KMS-11 (cell line): ENCODE measurements at regions not wholly inside any gene's neighbourhood (a gene's known extent, or its start where the extent isn't known, plus 50 kb on each side); places are given as distances from the start of the nearest gene placed in this dataset.

Source experiments
- H2AFZ ChIP-seq: fragments of 200-600 bp; sonication (generic); 2 replicates; pipeline ENCODE4 v1.6.1; 2016; ENCODE audit warnings: antibody characterized with exemption, mixed run types, low read depth
- H3K27ac ChIP-seq: fragments of 200-600 bp; sonication (generic); 2 replicates; pipeline ENCODE4 v1.6.1; 2016; ENCODE audit warnings: mild to moderate bottlenecking, mixed run types
- H3K27me3 ChIP-seq: fragments of 200-600 bp; sonication (generic); 2 replicates; pipeline ENCODE4 v1.6.1; 2017; ENCODE audit warnings: mild to moderate bottlenecking, low read depth, mixed run types, moderate library complexity; ENCODE audit not compliant: insufficient read depth
- H3K36me3 ChIP-seq: fragments of 200-600 bp; sonication (generic); 2 replicates; pipeline ENCODE4 v1.6.1; 2017; ENCODE audit warnings: mild to moderate bottlenecking, mixed run types; ENCODE audit not compliant: insufficient read depth
- H3K4me1 ChIP-seq: fragments of 200-600 bp; sonication (generic); 2 replicates; pipeline ENCODE4 v1.6.1; 2016; ENCODE audit warnings: mild to moderate bottlenecking, low read depth, mixed run types; ENCODE audit not compliant: poor library complexity, severe bottlenecking
- H3K4me2 ChIP-seq: fragments of 200-600 bp; sonication (generic); 2 replicates; pipeline ENCODE4 v1.7.0; 2016; ENCODE audit warnings: mild to moderate bottlenecking, mixed run types
- H3K4me3 ChIP-seq: fragments of 200-600 bp; sonication (generic); IDR thresholded peaks from 2 replicates; pipeline ENCODE4 v1.6.1; 2017; ENCODE audit warnings: low read depth, low read length, mixed read lengths; ENCODE audit not compliant: insufficient read depth
- H3K79me2 ChIP-seq: fragments of 200-600 bp; sonication (generic); 2 replicates; pipeline ENCODE4 v1.6.1; 2016; ENCODE audit warnings: low read depth, mixed run types; ENCODE audit not compliant: insufficient read depth
- H3K9ac ChIP-seq: fragments of 200-600 bp; sonication (generic); 2 replicates; pipeline ENCODE4 v1.6.1; 2016; ENCODE audit warnings: mild to moderate bottlenecking, mixed run types
- H4K20me1 ChIP-seq: fragments of 200-600 bp; sonication (generic); 2 replicates; pipeline ENCODE4 v1.6.1; 2016; ENCODE audit warnings: mild to moderate bottlenecking, mixed run types; ENCODE audit not compliant: insufficient read depth
- CTCF ChIP-seq: fragments of 200-600 bp; sonication (generic); conservative IDR thresholded peaks from 2 replicates; pipeline ENCODE4 v1.6.1; 2017; ENCODE audit warnings: low read depth, mild to moderate bottlenecking, antibody characterized with exemption, low read length, moderate library complexity, mixed read lengths

- TF ChIP-seq CTCF = no peak
- H3K27ac ChIP-seq = no peak overlapping the region
- H3K4me2 ChIP-seq = no peak overlapping the region
- H3K9ac ChIP-seq = no peak overlapping the region
- peaks cover 45% of the 10 kb centered on the region for H3K4me1 ChIP-seq
- H3K27me3 ChIP-seq = no peaks in the 10 kb centered on the region
- no peaks in the 10 kb centered on the region for H3K36me3 ChIP-seq
- no peaks in the 10 kb centered on the region for H3K79me2 ChIP-seq
- H4K20me1 ChIP-seq = no peaks in the 10 kb centered on the region
- H2AFZ ChIP-seq = no peak overlapping the region
- H3K4me3 ChIP-seq = no peak overlapping the region
Measured at GRCh38 chr5:32508806-32509805, 64.6 kb upstream of the ZFR start.

- H3K9ac ChIP-seq = no peak overlapping the region
- H3K36me3 ChIP-seq = no peaks in the 10 kb centered on the region
- no peaks in the 10 kb centered on the region for H3K79me2 ChIP-seq
- peak overlapping the region; percentile 14; the same call in 1 of the 2 replicates for H3K4me2 ChIP-seq
- H3K4me3 ChIP-seq = no peak overlapping the region
- H3K27ac ChIP-seq = no peak overlapping the region
- TF ChIP-seq CTCF = no peak
- H2AFZ ChIP-seq = no peak overlapping the region
- H3K4me1 ChIP-seq = peaks cover 57% of the 10 kb centered on the region
- no peaks in the 10 kb centered on the region for H4K20me1 ChIP-seq
- no peaks in the 10 kb centered on the region for H3K27me3 ChIP-seq
Measured at GRCh38 chr5:32507738-32508434, 63.3 kb upstream of the ZFR start.

GRCh38 chr5:32506799-32507198 lies 62.3 kb upstream of the ZFR start:
- Histone ChIP-seq H3K36me3 (no peaks in the 10 kb centered on the region), H3K4me1 (peaks cover 68% of the 10 kb centered on the region), H3K79me2 (no peaks in the 10 kb centered on the region), H3K27ac (peak overlapping the region; percentile 74), H3K9ac (no peak overlapping the region; the same call in 1 of the 2 replicates), H2AFZ (no peak overlapping the region), H3K27me3 (no peaks in the 10 kb centered on the region), H3K4me2 (peak overlapping the region; percentile 94), H3K4me3 (no peak overlapping the region), H4K20me1 (no peaks in the 10 kb centered on the region)
- TF ChIP-seq CTCF = no peak

GRCh38 chr5:32506201-32506661 lies 61.7 kb upstream of the ZFR start:
- H3K27me3 ChIP-seq = no peaks in the 10 kb centered on the region
- no peaks in the 10 kb centered on the region for H3K79me2 ChIP-seq
- TF ChIP-seq CTCF = no peak
- peaks cover 73% of the 10 kb centered on the region for H3K4me1 ChIP-seq
- no peaks in the 10 kb centered on the region for H4K20me1 ChIP-seq
- peak overlapping the region; percentile 94 for H3K4me2 ChIP-seq
- peak overlapping the region; percentile 41 for H2AFZ ChIP-seq
- H3K27ac ChIP-seq = peak overlapping the region; percentile 74
- no peak overlapping the region for H3K4me3 ChIP-seq
- peak overlapping the region; percentile 15; the same call in 1 of the 2 replicates for H3K9ac ChIP-seq
- H3K36me3 ChIP-seq = no peaks in the 10 kb centered on the region
